Endothelial cell of hepatic sinusoid (primary cell): ENCODE measurements at regions not wholly inside any gene's neighbourhood (a gene's known extent, or its start where the extent isn't known, plus 50 kb on each side); places are given as distances from the start of the nearest gene placed in this dataset.

Experiments
- in situ Hi-C: cut with HindIII; loops from 2 replicates; pipeline ENCODE4 v1.10.0; 2017; ENCODE audit warnings: low sequenced_read_pairs

- in situ Hi-C loops, result no loop called here
Measured at GRCh38 chr4:83664741-83665140, 128.8 kb downstream of the GPAT3 start.

- in situ Hi-C loops, result no loop called here
Measured at GRCh38 chr4:83664071-83664470, 128.2 kb downstream of the GPAT3 start.

GRCh38 chr4:83662204-83662603 lies 126.3 kb downstream of the GPAT3 start:
- in situ Hi-C loops, result no loop called here

- in situ Hi-C loops, result no loop called here
Measured at GRCh38 chr4:83661359-83661758, 125.5 kb downstream of the GPAT3 start.

- in situ Hi-C loops, result no loop called here
Measured at GRCh38 chr4:83660578-83660977, 124.7 kb downstream of the GPAT3 start.

GRCh38 chr4:83658806-83659205 lies 122.9 kb downstream of the GPAT3 start:
- in situ Hi-C loops, result no loop called here

GRCh38 chr4:83657336-83657735 lies 121.4 kb downstream of the GPAT3 start:
- in situ Hi-C loops, result no loop called here
